OCI-LY7 (cell line): ENCODE measurements at regions not wholly inside any gene's neighbourhood (a gene's known extent, or its start where the extent isn't known, plus 50 kb on each side); places are given as distances from the start of the nearest gene placed in this dataset.

ENCODE experiments used
- BruUV-seq: library from RNA; stranded (reverse); fragments of 400-500 nt; replicated peaks from 2 replicates; lab custom pipeline; 2021; lab: Mats Ljungman, UMichigan
- CTCF ChIA-PET: fragments of 300-600 bp; sonication (Branson Sonifier 250); formaldehyde crosslinking; loops from one replicate; lab custom pipeline; 2022; ENCODE audit warnings: antibody characterized with exemption; ENCODE audit not compliant: unreplicated experiment; lab: Charles Lee
- POLR2A ChIA-PET: fragments of 300-600 bp; sonication (Branson Sonifier 250); formaldehyde crosslinking; loops from one replicate; lab custom pipeline; 2022; ENCODE audit warnings: antibody characterized with exemption; lab: Charles Lee
- DNase-seq: peaks from one replicate; pipeline ENCODE4 v3.0.0-alpha.2; 2015; ENCODE audit warnings: low spot score
- H2AFZ ChIP-seq: fragments of 200-600 bp; sonication (generic), shearing (Covaris generic); 2 replicates; pipeline ENCODE4 v1.6.1; 2014; ENCODE audit warnings: mild to moderate bottlenecking, antibody characterized with exemption, low read length, moderate library complexity
- H3K27ac ChIP-seq: fragments of 200-600 bp; sonication (generic); 2 replicates; pipeline ENCODE4 v1.5.1; 2014; ENCODE audit warnings: mixed run types, low read depth, mild to moderate bottlenecking, moderate library complexity, low read length, inconsistent platforms; ENCODE audit not compliant: poor library complexity, severe bottlenecking
- H3K36me3 ChIP-seq: fragments of 200-600 bp; sonication (generic); 2 replicates; pipeline ENCODE4 v1.6.1; 2014; ENCODE audit warnings: mild to moderate bottlenecking, antibody characterized with exemption, low read length, moderate library complexity, mixed read lengths; ENCODE audit not compliant: insufficient read depth
- H3K4me1 ChIP-seq: fragments of 200-600 bp; sonication (generic); 2 replicates; pipeline ENCODE4 v1.5.1; 2014; ENCODE audit warnings: mild to moderate bottlenecking, low read length; ENCODE audit not compliant: insufficient read depth, poor library complexity, severe bottlenecking
- H3K4me2 ChIP-seq: fragments of 200-600 bp; sonication (generic); 2 replicates; pipeline ENCODE4 v1.6.1; 2014; ENCODE audit warnings: mild to moderate bottlenecking, low read length
- H3K4me3 ChIP-seq: fragments of 200-600 bp; sonication (generic); 2 replicates; pipeline ENCODE4 v1.5.1; 2014; ENCODE audit warnings: mild to moderate bottlenecking, low read depth, low read length; ENCODE audit not compliant: poor library complexity, severe bottlenecking
- H3K79me2 ChIP-seq: fragments of 200-600 bp; sonication (generic); 2 replicates; pipeline ENCODE4 v1.6.1; 2016; ENCODE audit warnings: low read depth, mild to moderate bottlenecking, low read length, moderate library complexity, mixed read lengths; ENCODE audit not compliant: insufficient read depth
- H3K9me2 ChIP-seq: fragments of 200-600 bp; sonication (generic); 2 replicates; pipeline ENCODE4 v1.6.1; 2016; ENCODE audit warnings: mild to moderate bottlenecking, low read length, mixed read lengths; ENCODE audit not compliant: insufficient read depth
- H3K9me3 ChIP-seq: fragments of 200-600 bp; sonication (generic); 2 replicates; pipeline ENCODE4 v1.6.1; 2014; ENCODE audit warnings: mild to moderate bottlenecking, mixed run types, low read length, mixed read lengths
- H4K20me1 ChIP-seq: fragments of 200-600 bp; sonication (generic); 2 replicates; pipeline ENCODE4 v1.6.1; 2014; ENCODE audit warnings: mild to moderate bottlenecking, antibody characterized with exemption, low read length, moderate library complexity, mixed read lengths; ENCODE audit not compliant: insufficient read depth
- EZH2phosphoT487 ChIP-seq: fragments of 200-600 bp; sonication (generic); IDR thresholded peaks from 2 replicates; pipeline ENCODE4 v1.6.1; 2018; ENCODE audit warnings: low read depth, borderline replicate concordance, mild to moderate bottlenecking, mixed run types, antibody characterized with exemption, low read length, moderate library complexity, mixed read lengths
- intact Hi-C: fragments of 100-400 bp; cut with micrococcal nuclease; formaldehyde crosslinking; loops from one replicate; pipeline ENCODE4 v1.10.0; 2022; ENCODE audit not compliant: unreplicated experiment
- TF ChIP-seq, protein P1 (sequence below): fragments of 200-600 bp; sonication (generic); conservative IDR thresholded peaks from 2 replicates; pipeline ENCODE4 v1.5.1; 2014; ENCODE audit warnings: mild to moderate bottlenecking, antibody characterized with exemption, low read length, moderate library complexity, mixed read lengths

GRCh38 chr10:47150581-47150980 is 149.4 kb upstream of the GDF10 start:
- intact Hi-C loops, result no loop called here
- no peaks in the 10 kb centered on the region for H3K79me2 ChIP-seq
- no peaks in the 10 kb centered on the region for H3K4me1 ChIP-seq
- BruUV-seq, result no TSS peak
- H2AFZ ChIP-seq, result no peak overlapping the region
- H3K4me3 ChIP-seq, result no peak overlapping the region
- H3K9me3 ChIP-seq, result no peaks in the 10 kb centered on the region
- H3K36me3 ChIP-seq, result no peaks in the 10 kb centered on the region
- no peak for DNase-seq
- TF ChIP-seq, protein P1, sequence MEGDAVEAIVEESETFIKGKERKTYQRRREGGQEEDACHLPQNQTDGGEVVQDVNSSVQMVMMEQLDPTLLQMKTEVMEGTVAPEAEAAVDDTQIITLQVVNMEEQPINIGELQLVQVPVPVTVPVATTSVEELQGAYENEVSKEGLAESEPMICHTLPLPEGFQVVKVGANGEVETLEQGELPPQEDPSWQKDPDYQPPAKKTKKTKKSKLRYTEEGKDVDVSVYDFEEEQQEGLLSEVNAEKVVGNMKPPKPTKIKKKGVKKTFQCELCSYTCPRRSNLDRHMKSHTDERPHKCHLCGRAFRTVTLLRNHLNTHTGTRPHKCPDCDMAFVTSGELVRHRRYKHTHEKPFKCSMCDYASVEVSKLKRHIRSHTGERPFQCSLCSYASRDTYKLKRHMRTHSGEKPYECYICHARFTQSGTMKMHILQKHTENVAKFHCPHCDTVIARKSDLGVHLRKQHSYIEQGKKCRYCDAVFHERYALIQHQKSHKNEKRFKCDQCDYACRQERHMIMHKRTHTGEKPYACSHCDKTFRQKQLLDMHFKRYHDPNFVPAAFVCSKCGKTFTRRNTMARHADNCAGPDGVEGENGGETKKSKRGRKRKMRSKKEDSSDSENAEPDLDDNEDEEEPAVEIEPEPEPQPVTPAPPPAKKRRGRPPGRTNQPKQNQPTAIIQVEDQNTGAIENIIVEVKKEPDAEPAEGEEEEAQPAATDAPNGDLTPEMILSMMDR, result no peak
- no peak for TF ChIP-seq EZH2phosphoT487
- ChIA-PET CTCF (no interaction called here), POLR2A (interaction anchor here (0.6 kb wide), 1 partner anchor 8 kb away, joined by 6 read pairs; no protein-coding TSS in a partner anchor)
- H4K20me1 ChIP-seq, result no peaks in the 10 kb centered on the region
- no peaks in the 10 kb centered on the region for H3K9me2 ChIP-seq
- no peak overlapping the region for H3K27ac ChIP-seq
- no peak overlapping the region for H3K4me2 ChIP-seq

DNA sequence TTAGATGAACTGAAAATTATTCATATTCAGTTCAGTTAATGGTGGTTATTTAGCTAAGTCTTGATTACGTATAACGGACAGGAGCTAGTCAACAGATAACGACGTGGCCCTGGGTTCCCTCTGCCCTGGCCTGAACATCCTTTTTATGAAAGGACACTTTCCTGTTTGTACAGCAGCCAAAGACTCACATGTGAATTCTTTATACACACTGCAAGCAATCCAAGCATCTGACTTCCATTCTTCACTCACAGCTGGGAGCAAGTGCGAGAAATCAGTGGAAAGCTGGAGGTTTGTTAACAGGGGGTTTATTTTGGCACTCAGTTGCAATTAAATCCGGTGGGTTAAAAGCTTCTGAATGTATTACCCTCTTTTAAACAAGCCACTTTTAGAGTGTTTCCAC is 148.1 kb upstream of the GDF10 start:
- H3K9me2 ChIP-seq, result no peaks in the 10 kb centered on the region
- intact Hi-C loops, result no loop called here
- no peak for DNase-seq
- BruUV-seq, result no TSS peak
- H2AFZ ChIP-seq, result no peak overlapping the region
- H4K20me1 ChIP-seq, result no peaks in the 10 kb centered on the region
- ChIA-PET POLR2A (interaction anchor here (0.7 to 1.1 kb wide), 2 partner anchors 15 to 48 kb away, joined by 3 to 4 read pairs; no protein-coding TSS in a partner anchor), CTCF (no interaction called here)
- H3K4me1 ChIP-seq, result no peaks in the 10 kb centered on the region
- no peaks in the 10 kb centered on the region for H3K36me3 ChIP-seq
- no peak for TF ChIP-seq EZH2phosphoT487
- TF ChIP-seq, protein P1, result no peak
- H3K4me2 ChIP-seq, result no peak overlapping the region
- no peak overlapping the region for H3K27ac ChIP-seq
- no peak overlapping the region for H3K4me3 ChIP-seq
- no peaks in the 10 kb centered on the region for H3K9me3 ChIP-seq
- H3K79me2 ChIP-seq, result no peaks in the 10 kb centered on the region

GRCh38 chr10:47152861-47153349 is 147.1 kb upstream of the GDF10 start:
- intact Hi-C loops, result no loop called here
- Histone ChIP-seq H3K9me2 (no peaks in the 10 kb centered on the region), H4K20me1 (no peaks in the 10 kb centered on the region), H3K9me3 (no peaks in the 10 kb centered on the region), H3K36me3 (no peaks in the 10 kb centered on the region), H2AFZ (no peak overlapping the region), H3K79me2 (no peaks in the 10 kb centered on the region), H3K4me2 (no peak overlapping the region), H3K4me3 (no peak overlapping the region), H3K4me1 (no peaks in the 10 kb centered on the region), H3K27ac (no peak overlapping the region)
- CTCF ChIA-PET, result no interaction called here
- no peak for TF ChIP-seq EZH2phosphoT487
- TF ChIP-seq, protein P1, result peak; percentile 59
- BruUV-seq, result no TSS peak
- DNase-seq, result no peak
- POLR2A ChIA-PET, result interaction anchor here (0.7 to 1.1 kb wide), 2 partner anchors 14 to 49 kb away, joined by 3 to 4 read pairs; no protein-coding TSS in a partner anchor
